Esophagus muscularis mucosa (tissue), 4 donors: ENCODE measurements at regions not wholly inside any gene's neighbourhood (a gene's known extent, or its start where the extent isn't known, plus 50 kb on each side); places are given as distances from the start of the nearest gene placed in this dataset.

ENCODE experiments used
- EP300 ChIP-seq: sonication (generic); formaldehyde crosslinking; IDR thresholded peaks from one replicate; pipeline ENCODE4 v1.6.1; 2017; ENCODE audit warnings: antibody characterized with exemption
- POLR2A ChIP-seq: fragments of 450-650 bp; IDR thresholded peaks from one replicate; pipeline ENCODE4 v1.6.1; 2017; ENCODE audit warnings: antibody characterized with exemption, moderate library complexity, mild to moderate bottlenecking, low read depth
- POLR2AphosphoS5 ChIP-seq, 2 donors: sonication (generic); formaldehyde crosslinking; IDR thresholded peaks; one replicate each; pipeline ENCODE4 v1.6.1; 2017; ENCODE audit warnings: antibody characterized with exemption in 2 of 2
- TF ChIP-seq, protein P1 (sequence below), 3 experiments: fragments of 200-600 bp in 2 of 3; fragments of 450-650 bp in 1 of 3; sonication (generic) in 2 of 3; IDR thresholded peaks; one replicate each; pipeline ENCODE4 v1.5.1; 2017 to 2019; ENCODE audit warnings: antibody characterized with exemption in 3 of 3, mild to moderate bottlenecking in 2 of 3, moderate library complexity in 1 of 3

DNA sequence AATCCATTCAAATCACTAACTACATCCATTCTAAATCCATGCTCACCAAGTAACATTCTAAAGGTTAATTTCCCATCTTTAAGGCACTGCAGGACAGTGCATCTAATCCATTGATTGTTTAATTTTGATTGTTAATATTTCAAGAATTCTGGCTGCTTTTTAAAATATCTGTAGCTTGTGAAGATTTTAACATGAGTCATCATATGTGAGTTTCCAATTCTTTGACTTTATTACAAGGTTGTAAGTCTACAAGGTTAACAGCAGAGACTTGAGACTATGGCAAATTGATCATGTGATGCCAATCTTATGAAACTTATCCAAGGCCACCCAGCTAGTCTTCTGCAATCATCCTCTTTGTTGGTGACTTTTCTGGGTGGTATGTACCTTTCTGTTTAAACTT lies 349.2 kb upstream of the ZC3H15 start:
- TF ChIP-seq POLR2A (no peak), EP300 (no peak), POLR2AphosphoS5 (IDR thresholded peaks at IDR 0.05) (no peak)
- TF ChIP-seq, protein P1, sequence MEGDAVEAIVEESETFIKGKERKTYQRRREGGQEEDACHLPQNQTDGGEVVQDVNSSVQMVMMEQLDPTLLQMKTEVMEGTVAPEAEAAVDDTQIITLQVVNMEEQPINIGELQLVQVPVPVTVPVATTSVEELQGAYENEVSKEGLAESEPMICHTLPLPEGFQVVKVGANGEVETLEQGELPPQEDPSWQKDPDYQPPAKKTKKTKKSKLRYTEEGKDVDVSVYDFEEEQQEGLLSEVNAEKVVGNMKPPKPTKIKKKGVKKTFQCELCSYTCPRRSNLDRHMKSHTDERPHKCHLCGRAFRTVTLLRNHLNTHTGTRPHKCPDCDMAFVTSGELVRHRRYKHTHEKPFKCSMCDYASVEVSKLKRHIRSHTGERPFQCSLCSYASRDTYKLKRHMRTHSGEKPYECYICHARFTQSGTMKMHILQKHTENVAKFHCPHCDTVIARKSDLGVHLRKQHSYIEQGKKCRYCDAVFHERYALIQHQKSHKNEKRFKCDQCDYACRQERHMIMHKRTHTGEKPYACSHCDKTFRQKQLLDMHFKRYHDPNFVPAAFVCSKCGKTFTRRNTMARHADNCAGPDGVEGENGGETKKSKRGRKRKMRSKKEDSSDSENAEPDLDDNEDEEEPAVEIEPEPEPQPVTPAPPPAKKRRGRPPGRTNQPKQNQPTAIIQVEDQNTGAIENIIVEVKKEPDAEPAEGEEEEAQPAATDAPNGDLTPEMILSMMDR (IDR thresholded peaks at IDR 0.05) = no peak
